Renal cortical epithelial cell (primary cell): ENCODE measurements at regions not wholly inside any gene's neighbourhood (a gene's known extent, or its start where the extent isn't known, plus 50 kb on each side); places are given as distances from the start of the nearest gene placed in this dataset.
"Not testable (repeated sequence)": the region's sequence is repeated elsewhere in the genome, so short reads cannot be mapped to it uniquely, and the experiment has no call there.

ENCODE experiments used
- DNase-seq: peaks from one replicate; pipeline ENCODE4 v3.0.0-alpha.2; 2011; ENCODE audit warnings: low read depth

- DNase-seq = peak; percentile 27
These were observed 52.0 kb upstream of the BMP2 start for GRCh38 chr20:6715401-6715941.

GRCh38 chr20:6714279-6714711 lies 53.2 kb upstream of the BMP2 start:
- peak; percentile 35 for DNase-seq

- peak; percentile 56 for DNase-seq
These were observed 55.4 kb upstream of the BMP2 start for GRCh38 chr20:6711951-6712649.

- DNase-seq = peak; percentile 57
These were observed 57.4 kb upstream of the BMP2 start for GRCh38 chr20:6709910-6710595.

- peak; percentile 93 for DNase-seq
These were observed 59.5 kb upstream of the BMP2 start for GRCh38 chr20:6708010-6708409.

GRCh38 chr20:6707321-6707831 lies 60.1 kb upstream of the BMP2 start:
- DNase-seq = peak; percentile 18

GRCh38 chr20:6705926-6706548 lies 61.4 kb upstream of the BMP2 start:
- DNase-seq = peak; percentile 47

GRCh38 chr20:6705106-6705766 lies 62.2 kb upstream of the BMP2 start:
- DNase-seq = peak; percentile 15

GRCh38 chr20:6704132-6704861 lies 63.2 kb upstream of the BMP2 start:
- DNase-seq = peak; percentile 99

GRCh38 chr20:6703656-6704055 lies 63.8 kb upstream of the BMP2 start:
- DNase-seq = no peak

- no peak for DNase-seq
These were observed 64.4 kb upstream of the BMP2 start for GRCh38 chr20:6703047-6703446.

- peak; percentile 61 for DNase-seq
These were observed 65.3 kb upstream of the BMP2 start for GRCh38 chr20:6702144-6702543.

GRCh38 chr20:6700563-6701329 lies 66.7 kb upstream of the BMP2 start:
- DNase-seq = no peak

GRCh38 chr20:6699921-6700562 lies 67.4 kb upstream of the BMP2 start:
- DNase-seq = no peak

GRCh38 chr20:6698723-6699122 lies 68.8 kb upstream of the BMP2 start:
- no peak for DNase-seq

GRCh38 chr20:6698056-6698455 lies 69.4 kb upstream of the BMP2 start:
- DNase-seq = peak; percentile 69

GRCh38 chr20:6697228-6697972 lies 70.1 kb upstream of the BMP2 start:
- no peak for DNase-seq

- no peak for DNase-seq
These were observed 71.5 kb upstream of the BMP2 start for GRCh38 chr20:6696001-6696400.

GRCh38 chr20:6693808-6694198 lies 73.7 kb upstream of the BMP2 start:
- DNase-seq = not testable (repeated sequence)
